Fibroblast of pulmonary artery (primary cell): ENCODE measurements at regions not wholly inside any gene's neighbourhood (a gene's known extent, or its start where the extent isn't known, plus 50 kb on each side); places are given as distances from the start of the nearest gene placed in this dataset.

Source experiments
- DNase-seq: peaks from one replicate; pipeline ENCODE4 v3.0.0-alpha.2; 2010; ENCODE audit warnings: low read depth
- H3K4me3 ChIP-seq: replicated peaks from 2 replicates; pipeline ENCODE4 v1.5.1; 2011; ENCODE audit warnings: low read depth, mild to moderate bottlenecking, control low read depth, low read length, moderate library complexity
- CTCF ChIP-seq: IDR thresholded peaks from 2 replicates; pipeline ENCODE4 v1.5.1; 2011; ENCODE audit warnings: mild to moderate bottlenecking, control low read depth, low read length, inconsistent platforms; ENCODE audit errors: missing control alignments

GRCh38 chr4:133668061-133668851, 519.2 kb downstream of the PCDH10 start:
- DNase-seq, result no peak
- no peak overlapping the region for H3K4me3 ChIP-seq
- TF ChIP-seq CTCF, result no peak

DNA sequence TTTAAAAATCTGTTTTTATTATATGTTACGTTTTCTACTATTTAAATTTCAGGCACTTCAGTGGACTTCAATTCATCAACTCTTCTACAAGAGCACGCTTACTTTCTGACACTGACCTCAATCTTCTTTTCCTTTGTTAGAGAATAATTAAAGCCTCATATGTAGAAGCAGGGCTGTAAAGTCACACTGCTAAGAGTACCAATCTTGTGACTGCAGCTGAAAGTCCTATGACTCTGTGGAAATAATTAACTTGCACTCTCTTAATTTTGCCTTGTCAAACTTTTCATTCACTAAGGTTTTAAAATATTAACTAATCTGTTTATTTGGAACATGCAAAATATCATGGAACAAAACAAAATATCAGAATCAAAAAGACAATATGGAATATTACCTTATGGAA, 498.1 kb downstream of the PCDH10 start:
- no peak for TF ChIP-seq CTCF
- no peak for DNase-seq
- no peak overlapping the region for H3K4me3 ChIP-seq

DNA sequence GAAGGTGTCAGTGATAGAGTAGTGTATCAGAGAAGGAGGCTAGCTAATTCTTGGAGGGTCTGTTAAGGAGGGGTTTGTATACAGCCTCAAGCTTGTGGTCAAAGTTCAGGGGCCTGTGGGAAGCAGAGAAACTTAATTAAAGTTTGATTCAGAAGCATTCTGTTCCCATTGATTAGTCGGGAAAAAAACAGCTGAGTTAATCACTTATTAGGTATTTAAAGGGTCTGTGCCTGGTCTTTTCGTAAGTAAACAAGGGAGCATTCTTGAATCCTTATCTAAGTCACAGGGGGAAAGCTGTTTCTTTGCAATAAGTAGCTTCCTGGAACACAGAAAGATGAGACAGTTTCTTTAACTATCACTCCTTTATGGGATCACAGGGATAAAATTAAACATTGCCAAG, 492.1 kb downstream of the PCDH10 start:
- TF ChIP-seq CTCF, result no peak
- H3K4me3 ChIP-seq, result no peak overlapping the region
- DNase-seq, result no peak

DNA sequence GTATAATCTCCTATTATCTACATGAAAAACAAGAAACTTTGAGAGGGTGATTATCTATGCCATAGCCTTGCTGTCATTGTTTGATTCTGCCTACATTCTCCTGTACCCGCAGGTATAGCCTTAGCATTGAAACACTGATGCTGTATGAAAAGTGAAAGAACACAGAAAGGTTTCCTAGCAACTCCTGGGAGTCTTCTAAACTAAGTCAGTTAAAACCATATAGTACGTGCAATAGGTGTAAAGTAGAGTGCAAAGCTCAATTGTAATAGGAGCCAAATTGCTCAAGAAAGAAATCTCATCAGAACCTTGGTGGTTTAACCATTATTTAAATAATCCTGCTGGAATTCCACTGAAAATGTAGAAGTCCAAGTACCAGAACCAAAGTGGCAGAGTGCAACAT, 489.7 kb downstream of the PCDH10 start:
- no peak for DNase-seq
- no peak for TF ChIP-seq CTCF
- no peak overlapping the region for H3K4me3 ChIP-seq

GRCh38 chr4:133637161-133637560, 488.1 kb downstream of the PCDH10 start:
- no peak for DNase-seq
- H3K4me3 ChIP-seq, result no peak overlapping the region
- no peak for TF ChIP-seq CTCF

DNA sequence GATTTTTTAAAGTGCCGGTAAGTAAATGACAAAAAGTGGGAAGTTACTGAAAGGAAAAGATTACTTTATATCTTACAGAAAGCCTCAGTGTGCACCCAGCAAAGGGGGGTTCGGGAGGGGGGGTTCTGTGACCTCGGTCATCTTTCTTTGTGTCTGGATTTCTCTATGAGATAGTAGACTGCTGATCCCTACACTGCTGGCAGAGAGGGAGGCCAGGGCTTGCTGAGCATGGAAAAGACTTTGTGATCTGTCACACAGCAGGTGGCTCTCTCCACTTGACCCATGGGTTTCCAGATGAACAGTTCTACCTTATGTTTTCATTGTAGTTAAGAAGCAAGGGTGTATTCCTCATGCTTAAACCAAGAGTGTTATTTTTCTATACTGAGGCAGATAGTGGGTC, 475.6 kb downstream of the PCDH10 start:
- no peak for DNase-seq
- no peak for TF ChIP-seq CTCF
- H3K4me3 ChIP-seq, result no peak overlapping the region

DNA sequence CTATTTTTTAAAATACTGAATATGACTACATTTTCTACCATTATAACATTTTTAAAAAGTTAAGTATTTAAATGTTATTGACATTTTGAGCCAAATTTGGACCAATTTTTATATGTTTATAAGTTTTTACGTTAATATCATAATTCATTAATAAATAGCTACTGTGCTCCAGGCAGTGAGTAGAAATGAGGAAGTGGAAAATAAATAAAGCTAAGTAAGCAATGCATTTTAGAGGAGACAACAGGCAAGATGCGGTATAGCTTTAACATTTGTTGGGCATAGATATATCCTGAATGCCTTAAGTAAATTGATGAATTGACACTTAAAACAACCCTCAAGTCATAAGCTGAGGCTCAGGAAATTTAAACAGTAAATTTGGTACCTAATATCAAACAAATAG, 474.8 kb downstream of the PCDH10 start:
- no peak for TF ChIP-seq CTCF
- no peak for DNase-seq
- H3K4me3 ChIP-seq, result no peak overlapping the region
